ENCODE measurements at regions not wholly inside any gene's neighbourhood (a gene's known extent, or its start where the extent isn't known, plus 50 kb on each side); places are given as distances from the start of the nearest gene placed in this dataset.

DNA sequence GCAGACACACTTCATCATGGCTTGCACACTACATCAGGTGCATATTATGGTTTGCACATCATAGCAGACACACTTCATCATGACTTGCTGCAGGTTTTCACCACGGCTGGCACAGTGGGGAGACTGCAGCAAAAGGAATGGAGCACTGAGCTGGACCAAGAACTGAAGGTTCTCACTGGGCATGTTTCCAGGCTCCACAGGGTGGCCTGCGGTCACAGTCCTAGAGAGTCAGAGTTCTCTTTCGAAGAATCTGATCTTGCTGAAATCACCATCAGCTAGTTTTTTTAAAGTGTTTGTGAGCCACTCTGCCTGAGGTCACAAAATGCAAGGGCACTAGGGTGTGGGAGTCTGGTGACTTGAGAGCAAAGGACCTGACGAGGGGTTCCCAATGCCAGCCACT is 140.4 kb upstream of the NPY start (continued):
- TF ChIP-seq, protein P1, sequence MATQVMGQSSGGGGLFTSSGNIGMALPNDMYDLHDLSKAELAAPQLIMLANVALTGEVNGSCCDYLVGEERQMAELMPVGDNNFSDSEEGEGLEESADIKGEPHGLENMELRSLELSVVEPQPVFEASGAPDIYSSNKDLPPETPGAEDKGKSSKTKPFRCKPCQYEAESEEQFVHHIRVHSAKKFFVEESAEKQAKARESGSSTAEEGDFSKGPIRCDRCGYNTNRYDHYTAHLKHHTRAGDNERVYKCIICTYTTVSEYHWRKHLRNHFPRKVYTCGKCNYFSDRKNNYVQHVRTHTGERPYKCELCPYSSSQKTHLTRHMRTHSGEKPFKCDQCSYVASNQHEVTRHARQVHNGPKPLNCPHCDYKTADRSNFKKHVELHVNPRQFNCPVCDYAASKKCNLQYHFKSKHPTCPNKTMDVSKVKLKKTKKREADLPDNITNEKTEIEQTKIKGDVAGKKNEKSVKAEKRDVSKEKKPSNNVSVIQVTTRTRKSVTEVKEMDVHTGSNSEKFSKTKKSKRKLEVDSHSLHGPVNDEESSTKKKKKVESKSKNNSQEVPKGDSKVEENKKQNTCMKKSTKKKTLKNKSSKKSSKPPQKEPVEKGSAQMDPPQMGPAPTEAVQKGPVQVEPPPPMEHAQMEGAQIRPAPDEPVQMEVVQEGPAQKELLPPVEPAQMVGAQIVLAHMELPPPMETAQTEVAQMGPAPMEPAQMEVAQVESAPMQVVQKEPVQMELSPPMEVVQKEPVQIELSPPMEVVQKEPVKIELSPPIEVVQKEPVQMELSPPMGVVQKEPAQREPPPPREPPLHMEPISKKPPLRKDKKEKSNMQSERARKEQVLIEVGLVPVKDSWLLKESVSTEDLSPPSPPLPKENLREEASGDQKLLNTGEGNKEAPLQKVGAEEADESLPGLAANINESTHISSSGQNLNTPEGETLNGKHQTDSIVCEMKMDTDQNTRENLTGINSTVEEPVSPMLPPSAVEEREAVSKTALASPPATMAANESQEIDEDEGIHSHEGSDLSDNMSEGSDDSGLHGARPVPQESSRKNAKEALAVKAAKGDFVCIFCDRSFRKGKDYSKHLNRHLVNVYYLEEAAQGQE (IDR thresholded peaks at IDR 0.05; ENCODE audit: low read depth): no peak
- no peak for TF ChIP-seq JUND (IDR thresholded peaks at IDR 0.05)
- no peak for TF ChIP-seq EGR1 (IDR thresholded peaks at IDR 0.05; ENCODE audit: low read depth)
- TF ChIP-seq, protein P2, sequence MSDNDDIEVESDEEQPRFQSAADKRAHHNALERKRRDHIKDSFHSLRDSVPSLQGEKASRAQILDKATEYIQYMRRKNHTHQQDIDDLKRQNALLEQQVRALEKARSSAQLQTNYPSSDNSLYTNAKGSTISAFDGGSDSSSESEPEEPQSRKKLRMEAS (IDR thresholded peaks at IDR 0.05): no peak
- no peak for TF ChIP-seq YY1 (IDR thresholded peaks at IDR 0.05; ENCODE audit: extremely low read depth, insufficient replicate concordance, low read depth, low read length)
- no peak for TF ChIP-seq POLR2AphosphoS5 (IDR thresholded peaks at IDR 0.05; ENCODE audit: low read depth, low read length)
- no peak for TF ChIP-seq EZH2phosphoT487 (IDR thresholded peaks at IDR 0.05; ENCODE audit: borderline replicate concordance)
- TF ChIP-seq SIN3A (IDR thresholded peaks at IDR 0.05; ENCODE audit: low read depth): no peak
- TF ChIP-seq, protein P3, sequence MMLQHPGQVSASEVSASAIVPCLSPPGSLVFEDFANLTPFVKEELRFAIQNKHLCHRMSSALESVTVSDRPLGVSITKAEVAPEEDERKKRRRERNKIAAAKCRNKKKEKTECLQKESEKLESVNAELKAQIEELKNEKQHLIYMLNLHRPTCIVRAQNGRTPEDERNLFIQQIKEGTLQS (IDR thresholded peaks at IDR 0.05): no peak
- no peak for TF ChIP-seq CBX3 (IDR thresholded peaks at IDR 0.05; ENCODE audit: low read depth)
- no peak for TF ChIP-seq ZFX (IDR thresholded peaks at IDR 0.05)
- no peak for TF ChIP-seq ELF1 (IDR thresholded peaks at IDR 0.05; ENCODE audit: borderline replicate concordance, low read depth)

DNA sequence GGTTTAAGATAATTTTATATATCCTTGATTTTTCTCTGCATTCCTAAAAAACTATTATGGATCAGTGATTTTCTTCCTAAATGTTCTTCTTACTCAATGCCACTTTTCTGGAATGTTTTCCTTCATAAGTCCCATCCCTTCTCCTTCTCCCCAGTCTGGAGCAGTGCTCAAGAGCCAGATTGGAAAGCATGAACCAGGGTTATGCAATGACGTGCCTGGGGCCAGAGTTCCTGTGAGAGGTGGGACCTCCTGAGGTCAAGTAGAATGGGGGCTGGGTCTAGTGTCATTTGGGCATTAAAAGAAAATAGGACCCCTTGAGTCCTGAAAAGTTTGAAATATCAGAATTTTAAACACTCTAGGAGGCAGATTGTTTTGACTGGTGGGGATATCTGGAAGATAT is 132.0 kb upstream of the NPY start:
- intact Hi-C loops (cut with micrococcal nuclease): no loop called here
- H4K20me1 ChIP-seq (ENCODE audit: insufficient read depth): no peaks in the 10 kb centered on the region; the same call in 1 of the 2 replicates
- no peaks in the 10 kb centered on the region for H3K27me3 ChIP-seq (ENCODE audit: insufficient read depth, low read length)
- ATAC-seq (no peak), DNase-seq (ENCODE audit: low read depth, low spot score) (no peak)
- ChIA-PET POLR2A (no interaction called here), CTCF (no interaction called here), RAD21 (ENCODE audit: low non-redundant PET in 1 of 2, low total read pairs in 2 of 2, uncharacterized antibody in 2 of 2, unreplicated experiment in 2 of 2) (no interaction called here)
- no peak overlapping the region for H3K4me3 ChIP-seq (replicated peaks in 1 of 2; ENCODE audit: low read depth in 1 of 2, low read length in 2 of 2)
- TF ChIP-seq FOSL1 (IDR thresholded peaks at IDR 0.05; ENCODE audit: low read depth) (no peak), EZH2 (IDR thresholded peaks at IDR 0.05) (no peak), SP1 (IDR thresholded peaks at IDR 0.05; ENCODE audit: low read depth) (no peak), ZNF274 (IDR thresholded peaks at IDR 0.05; ENCODE audit: low read depth, low read length) (no peak), TCF7L2 (IDR thresholded peaks at IDR 0.05; ENCODE audit: borderline replicate concordance, extremely low read depth, insufficient read depth, insufficient read length) (no peak)
- TF ChIP-seq, protein P4, sequence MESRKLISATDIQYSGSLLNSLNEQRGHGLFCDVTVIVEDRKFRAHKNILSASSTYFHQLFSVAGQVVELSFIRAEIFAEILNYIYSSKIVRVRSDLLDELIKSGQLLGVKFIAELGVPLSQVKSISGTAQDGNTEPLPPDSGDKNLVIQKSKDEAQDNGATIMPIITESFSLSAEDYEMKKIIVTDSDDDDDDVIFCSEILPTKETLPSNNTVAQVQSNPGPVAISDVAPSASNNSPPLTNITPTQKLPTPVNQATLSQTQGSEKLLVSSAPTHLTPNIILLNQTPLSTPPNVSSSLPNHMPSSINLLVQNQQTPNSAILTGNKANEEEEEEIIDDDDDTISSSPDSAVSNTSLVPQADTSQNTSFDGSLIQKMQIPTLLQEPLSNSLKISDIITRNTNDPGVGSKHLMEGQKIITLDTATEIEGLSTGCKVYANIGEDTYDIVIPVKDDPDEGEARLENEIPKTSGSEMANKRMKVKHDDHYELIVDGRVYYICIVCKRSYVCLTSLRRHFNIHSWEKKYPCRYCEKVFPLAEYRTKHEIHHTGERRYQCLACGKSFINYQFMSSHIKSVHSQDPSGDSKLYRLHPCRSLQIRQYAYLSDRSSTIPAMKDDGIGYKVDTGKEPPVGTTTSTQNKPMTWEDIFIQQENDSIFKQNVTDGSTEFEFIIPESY (IDR thresholded peaks at IDR 0.05; ENCODE audit: extremely low read depth, insufficient replicate concordance, low read length): no peak
- TF ChIP-seq, protein P2 (IDR thresholded peaks at IDR 0.05): no peak
- TF ChIP-seq, protein P5, sequence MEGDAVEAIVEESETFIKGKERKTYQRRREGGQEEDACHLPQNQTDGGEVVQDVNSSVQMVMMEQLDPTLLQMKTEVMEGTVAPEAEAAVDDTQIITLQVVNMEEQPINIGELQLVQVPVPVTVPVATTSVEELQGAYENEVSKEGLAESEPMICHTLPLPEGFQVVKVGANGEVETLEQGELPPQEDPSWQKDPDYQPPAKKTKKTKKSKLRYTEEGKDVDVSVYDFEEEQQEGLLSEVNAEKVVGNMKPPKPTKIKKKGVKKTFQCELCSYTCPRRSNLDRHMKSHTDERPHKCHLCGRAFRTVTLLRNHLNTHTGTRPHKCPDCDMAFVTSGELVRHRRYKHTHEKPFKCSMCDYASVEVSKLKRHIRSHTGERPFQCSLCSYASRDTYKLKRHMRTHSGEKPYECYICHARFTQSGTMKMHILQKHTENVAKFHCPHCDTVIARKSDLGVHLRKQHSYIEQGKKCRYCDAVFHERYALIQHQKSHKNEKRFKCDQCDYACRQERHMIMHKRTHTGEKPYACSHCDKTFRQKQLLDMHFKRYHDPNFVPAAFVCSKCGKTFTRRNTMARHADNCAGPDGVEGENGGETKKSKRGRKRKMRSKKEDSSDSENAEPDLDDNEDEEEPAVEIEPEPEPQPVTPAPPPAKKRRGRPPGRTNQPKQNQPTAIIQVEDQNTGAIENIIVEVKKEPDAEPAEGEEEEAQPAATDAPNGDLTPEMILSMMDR (IDR thresholded peaks at IDR 0.05 in 2 of 3, conservative IDR thresholded peaks at IDR 0.05 in 1 of 3; ENCODE audit: borderline replicate concordance in 1 of 3, insufficient read depth in 1 of 3, low read depth in 2 of 3, low read length in 2 of 3): no peak
- no peaks in the 10 kb centered on the region for H3K79me2 ChIP-seq (ENCODE audit: insufficient read depth, low read length)
- H3K9ac ChIP-seq (ENCODE audit: low read length): no peak overlapping the region
- BruUV-seq (replicated peaks): no TSS peak
- no peak overlapping the region for H3K4me2 ChIP-seq (ENCODE audit: low read length)
- no peak overlapping the region for H2AFZ ChIP-seq (ENCODE audit: low read depth, low read length, poor library complexity, severe bottlenecking)
- no peaks in the 10 kb centered on the region for H3K9me3 ChIP-seq (ENCODE audit: control insufficient read depth in 1 of 2, insufficient read depth in 1 of 2, low read depth in 1 of 2, low read length in 2 of 2)
- no peaks in the 10 kb centered on the region for H3K9me2 ChIP-seq (ENCODE audit: insufficient read depth)
- no peaks in the 10 kb centered on the region for H3K4me1 ChIP-seq (ENCODE audit: control insufficient read depth in 1 of 2, insufficient read depth in 2 of 2, low read length in 2 of 2)
- H3K27ac ChIP-seq (ENCODE audit: low read depth, low read length): no peak overlapping the region
- H3K36me3 ChIP-seq (ENCODE audit: control insufficient read depth in 1 of 2, insufficient read depth in 2 of 2, low read length in 2 of 2): no peaks in the 10 kb centered on the region
